Suppressor macrophage treated with lipopolysaccharide for 4 hours (primary cell): ENCODE measurements at regions not wholly inside any gene's neighbourhood (a gene's known extent, or its start where the extent isn't known, plus 50 kb on each side); places are given as distances from the start of the nearest gene placed in this dataset.
"Not testable (repeated sequence)": the region's sequence is repeated elsewhere in the genome, so short reads cannot be mapped to it uniquely, and the experiment has no call there.

Experiments
- DNase-seq: peaks from one replicate; pipeline ENCODE4 v3.0.0-alpha.2; 2020

- DNase-seq: no peak
Measured at GRCh38 chr18:75984853-75985252, 510.2 kb downstream of the ZNF516 start.

GRCh38 chr18:75981102-75981501 is 513.9 kb downstream of the ZNF516 start:
- no peak for DNase-seq

GRCh38 chr18:75977081-75977480 is 518.0 kb downstream of the ZNF516 start:
- no peak for DNase-seq

- DNase-seq: no peak
Measured at GRCh38 chr18:75970212-75970611, 524.8 kb downstream of the ZNF516 start.

- no peak for DNase-seq
Measured at GRCh38 chr18:75966431-75966830, 528.6 kb downstream of the ZNF516 start.

GRCh38 chr18:75962036-75962572 is 532.9 kb downstream of the ZNF516 start:
- no peak for DNase-seq

GRCh38 chr18:75960356-75960755 is 532.9 kb upstream of the SMIM21 start:
- DNase-seq: not testable (repeated sequence)

- DNase-seq: no peak
Measured at GRCh38 chr18:75959150-75959549, 531.6 kb upstream of the SMIM21 start.

- DNase-seq: no peak
Measured at GRCh38 chr18:75958683-75959082, 531.2 kb upstream of the SMIM21 start.

- no peak for DNase-seq
Measured at GRCh38 chr18:75945265-75945933, 517.9 kb upstream of the SMIM21 start.

GRCh38 chr18:75937306-75937705 is 509.8 kb upstream of the SMIM21 start:
- no peak for DNase-seq

- no peak for DNase-seq
Measured at GRCh38 chr18:75936862-75937261, 509.4 kb upstream of the SMIM21 start.

GRCh38 chr18:75931079-75931478 is 503.6 kb upstream of the SMIM21 start:
- DNase-seq: no peak

GRCh38 chr18:75928706-75929105 is 501.2 kb upstream of the SMIM21 start:
- no peak for DNase-seq

- DNase-seq: no peak
Measured at GRCh38 chr18:75927791-75928190, 500.3 kb upstream of the SMIM21 start.

GRCh38 chr18:75926811-75927210 is 499.3 kb upstream of the SMIM21 start:
- no peak for DNase-seq

- no peak for DNase-seq
Measured at GRCh38 chr18:75923169-75923568, 495.7 kb upstream of the SMIM21 start.

GRCh38 chr18:75916624-75916982 is 489.1 kb upstream of the SMIM21 start:
- DNase-seq: no peak

GRCh38 chr18:75915941-75916623 is 488.6 kb upstream of the SMIM21 start:
- no peak for DNase-seq

- DNase-seq: no peak
Measured at GRCh38 chr18:75912829-75913228, 485.3 kb upstream of the SMIM21 start.

- no peak for DNase-seq
Measured at GRCh38 chr18:75904416-75904815, 476.9 kb upstream of the SMIM21 start.

- no peak for DNase-seq
Measured at GRCh38 chr18:75898651-75899050, 471.1 kb upstream of the SMIM21 start.

- no peak for DNase-seq
Measured at GRCh38 chr18:75897386-75897785, 469.9 kb upstream of the SMIM21 start.

GRCh38 chr18:75896865-75897264 is 469.4 kb upstream of the SMIM21 start:
- DNase-seq: no peak

GRCh38 chr18:75895135-75895534 is 467.6 kb upstream of the SMIM21 start:
- no peak for DNase-seq
